CD4-positive, alpha-beta T cell treated with Interferon alpha-2 for 1 hour (primary cell): ENCODE measurements at regions not wholly inside any gene's neighbourhood (a gene's known extent, or its start where the extent isn't known, plus 50 kb on each side); places are given as distances from the start of the nearest gene placed in this dataset.
"Not testable (repeated sequence)": the region's sequence is repeated elsewhere in the genome, so short reads cannot be mapped to it uniquely, and the experiment has no call there.

ENCODE experiments used
- DNase-seq, 2 donors: peaks; one replicate each; pipeline ENCODE4 v3.0.0-alpha.2; 2020 to 2022

DNA sequence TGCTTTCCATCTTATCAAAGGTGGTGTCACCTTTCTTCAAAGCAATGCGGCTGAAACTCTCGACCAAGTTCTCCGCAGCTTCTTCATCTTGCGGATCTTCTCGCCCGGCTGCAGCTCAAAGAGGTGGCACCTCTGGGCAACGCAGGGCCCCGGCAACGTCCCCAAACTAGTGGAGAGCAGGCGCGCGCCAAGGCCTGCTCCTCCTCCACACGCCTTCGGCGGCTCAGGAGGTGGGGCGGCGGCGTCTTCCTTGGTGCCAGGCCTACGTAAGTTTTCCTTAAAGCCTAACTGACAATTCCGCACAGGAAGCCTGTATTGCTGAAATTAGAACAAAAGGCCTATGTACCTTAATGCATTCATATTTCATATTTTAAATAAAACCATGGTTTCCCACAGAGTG, 112.0 kb downstream of the TMX1 start:
- no peak for DNase-seq

DNA sequence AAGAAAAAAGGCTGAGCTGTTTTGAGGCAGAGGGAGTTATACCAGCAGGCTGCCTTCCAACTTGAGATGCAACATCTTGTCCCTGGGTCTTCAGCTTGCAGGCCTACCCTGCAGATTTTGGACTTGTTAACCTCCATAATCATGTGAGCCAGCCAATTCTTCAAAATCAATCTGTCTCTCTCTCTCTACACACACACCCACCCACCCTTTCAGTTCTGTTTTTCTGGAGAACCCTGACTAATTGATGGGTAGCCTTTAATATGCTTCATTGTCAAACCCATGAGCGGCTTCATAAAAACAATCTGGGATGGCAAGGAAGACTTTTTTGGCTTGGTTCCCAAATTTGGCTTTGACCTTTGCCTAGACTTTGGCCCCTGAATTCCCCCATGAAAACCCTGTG, 113.9 kb downstream of the TMX1 start:
- no peak for DNase-seq

DNA sequence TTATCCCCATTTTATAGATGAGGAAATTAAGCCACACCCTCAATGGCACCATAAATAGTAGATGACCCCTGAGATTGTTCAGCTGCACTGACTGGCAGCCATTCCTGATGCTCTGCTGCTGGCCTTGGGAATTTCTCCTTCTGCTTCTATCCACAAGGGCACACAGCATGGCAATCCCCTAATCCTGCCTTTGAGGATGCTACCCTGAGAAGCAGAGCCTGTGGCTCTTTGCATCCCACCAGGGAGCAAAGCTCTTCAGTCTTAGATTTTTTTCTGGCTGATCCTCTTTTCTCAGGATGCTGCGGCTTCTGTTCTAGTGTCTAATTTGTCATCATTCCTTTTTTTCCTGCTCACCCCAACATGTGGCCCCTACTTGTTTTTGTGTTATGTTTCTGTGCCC, 114.8 kb downstream of the TMX1 start:
- no peak for DNase-seq

DNA sequence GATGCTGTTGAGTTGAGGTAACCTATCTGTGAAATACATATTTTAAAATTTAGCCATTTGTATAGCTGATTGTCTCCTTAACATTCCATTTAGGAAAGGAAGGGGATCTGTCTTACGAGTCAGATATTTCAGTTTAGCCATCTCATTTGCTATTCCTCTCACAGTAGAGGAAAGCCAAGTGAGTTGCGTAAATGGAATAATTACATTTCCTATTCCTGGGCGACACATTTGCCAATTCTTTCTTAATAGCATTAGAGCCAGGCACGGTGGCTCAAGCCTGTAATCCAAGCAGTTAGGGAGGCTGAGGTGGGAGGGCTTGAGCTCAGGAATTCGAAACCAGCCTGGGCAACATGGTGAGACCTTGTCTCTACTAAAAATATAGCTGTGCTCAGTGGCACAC, 116.3 kb downstream of the TMX1 start:
- DNase-seq = no peak

DNA sequence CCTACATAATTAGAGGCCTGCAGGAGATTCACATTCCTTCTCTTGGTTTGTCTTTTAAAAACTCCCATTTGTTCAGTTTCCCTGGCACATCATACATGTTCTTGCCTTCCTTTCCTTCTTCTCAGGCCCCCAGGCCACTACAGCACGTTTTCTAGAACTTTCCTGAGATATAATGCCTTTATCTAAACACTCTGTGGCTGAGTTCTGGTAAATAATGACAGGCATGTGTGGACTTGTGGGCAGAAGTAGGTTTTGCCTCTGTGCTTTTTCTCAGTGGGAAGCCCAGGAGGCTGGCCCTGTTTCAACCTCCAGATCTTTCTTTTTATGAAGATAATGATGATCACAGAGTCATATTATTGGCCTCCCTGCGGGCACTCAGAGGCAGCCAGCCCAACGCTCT, 117.2 kb downstream of the TMX1 start:
- DNase-seq = no peak

DNA sequence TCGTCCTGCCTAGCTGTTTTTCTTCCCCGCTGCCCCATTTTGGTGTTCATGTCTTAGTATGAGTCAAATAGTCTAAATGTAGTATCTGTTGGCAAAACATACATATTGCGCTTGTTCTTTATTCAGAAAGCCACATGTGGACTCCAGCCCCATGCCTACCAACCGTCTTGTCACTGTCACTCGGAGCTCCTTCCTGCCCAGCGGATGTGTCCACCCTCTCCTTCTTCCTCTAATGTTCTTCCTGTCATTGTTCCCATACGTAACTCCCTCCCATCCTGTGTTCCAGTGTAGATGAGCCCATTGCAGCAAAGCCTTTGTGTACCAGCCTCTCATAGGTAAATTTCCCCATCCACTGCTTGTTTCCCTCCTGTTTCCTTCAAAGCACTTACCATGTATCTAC, 120.5 kb downstream of the TMX1 start:
- DNase-seq = no peak

DNA sequence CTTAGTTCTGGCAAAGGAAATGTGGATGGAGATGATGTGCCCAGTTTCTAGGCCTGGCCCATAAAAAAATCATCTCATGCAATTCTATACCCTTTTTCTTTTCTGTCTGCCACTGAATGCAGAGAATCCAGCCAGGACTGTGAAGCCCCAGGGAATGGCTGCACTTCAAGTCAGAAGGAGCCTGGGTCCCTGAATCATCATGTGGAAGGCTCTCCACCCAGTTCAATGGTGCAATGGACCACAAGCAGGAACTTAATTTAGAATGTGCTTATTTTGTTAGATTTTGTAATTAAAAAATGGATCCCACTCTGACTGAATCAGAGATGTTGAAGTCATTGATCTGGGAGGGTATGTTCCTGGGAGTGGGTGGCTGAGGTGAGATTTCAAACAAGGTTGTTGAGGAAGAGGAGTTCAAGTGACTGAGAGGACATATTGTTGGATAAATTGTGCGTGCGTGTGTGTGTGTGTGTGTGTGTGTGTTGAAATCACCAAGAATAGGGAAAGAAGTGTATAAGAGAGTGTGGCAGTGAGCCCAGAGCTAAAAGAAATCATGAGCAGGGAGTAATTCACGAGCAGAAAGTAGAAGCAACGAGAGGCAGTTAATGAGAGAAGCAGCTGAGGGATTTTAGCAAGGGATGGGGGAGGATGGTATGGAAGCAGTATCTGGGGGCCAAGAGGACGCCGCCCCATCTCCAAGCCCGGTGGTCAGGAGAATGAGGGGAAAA, 125.4 kb downstream of the TMX1 start:
- DNase-seq = no peak

DNA sequence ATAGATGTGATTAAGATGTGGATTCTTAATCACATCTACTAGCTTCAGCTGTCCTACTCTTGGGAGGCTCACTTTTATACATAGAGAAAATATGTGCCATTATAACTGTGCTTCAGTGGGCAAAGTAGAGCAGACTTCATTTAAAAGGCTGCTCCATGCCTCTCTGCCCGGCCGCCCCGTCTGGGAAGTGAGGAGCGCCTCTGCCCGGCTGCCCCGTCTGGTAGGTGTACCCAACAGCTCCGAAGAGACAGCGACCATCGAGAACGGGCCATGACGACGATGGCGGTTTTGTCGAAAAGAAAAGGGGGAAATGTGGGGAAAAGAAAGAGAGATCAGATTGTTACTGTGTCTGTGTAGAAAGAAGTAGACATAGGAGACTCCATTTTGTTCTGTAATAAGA, 126.4 kb downstream of the TMX1 start:
- not testable (repeated sequence) for DNase-seq

DNA sequence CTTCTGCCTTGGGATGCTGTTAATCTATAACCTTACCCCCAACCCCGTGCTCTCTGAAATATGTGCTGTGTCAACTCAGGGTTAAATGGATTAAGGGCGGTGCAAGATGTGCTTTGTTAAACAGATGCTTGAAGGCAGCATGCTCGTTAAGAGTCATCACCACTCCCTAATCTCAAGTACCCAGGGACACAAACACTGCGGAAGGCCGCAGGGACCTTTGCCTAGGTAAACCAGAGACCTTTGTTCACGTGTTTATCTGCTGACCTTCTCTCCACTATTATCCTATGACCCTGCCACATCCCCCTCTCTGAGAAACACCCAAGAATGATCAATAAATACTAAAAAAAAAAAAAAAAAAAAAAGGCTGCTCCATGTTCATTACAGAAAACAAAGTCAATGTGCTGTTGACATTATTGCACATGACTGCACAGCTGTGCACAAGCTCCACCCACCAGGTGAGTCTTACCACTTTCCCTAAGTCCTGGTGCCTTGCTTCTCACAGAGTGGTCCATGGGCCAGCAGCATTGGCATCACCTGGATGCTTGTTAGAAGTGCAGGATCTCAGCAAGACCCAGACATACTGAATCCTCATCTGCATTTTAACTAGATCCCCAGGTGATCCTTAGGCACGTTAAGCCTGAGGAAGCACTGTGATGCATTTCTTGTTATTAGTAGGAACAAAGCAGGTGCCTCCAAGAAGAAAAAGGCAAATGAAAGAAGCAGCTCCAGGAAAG, 127.0 kb downstream of the TMX1 start:
- DNase-seq = not testable (repeated sequence)

DNA sequence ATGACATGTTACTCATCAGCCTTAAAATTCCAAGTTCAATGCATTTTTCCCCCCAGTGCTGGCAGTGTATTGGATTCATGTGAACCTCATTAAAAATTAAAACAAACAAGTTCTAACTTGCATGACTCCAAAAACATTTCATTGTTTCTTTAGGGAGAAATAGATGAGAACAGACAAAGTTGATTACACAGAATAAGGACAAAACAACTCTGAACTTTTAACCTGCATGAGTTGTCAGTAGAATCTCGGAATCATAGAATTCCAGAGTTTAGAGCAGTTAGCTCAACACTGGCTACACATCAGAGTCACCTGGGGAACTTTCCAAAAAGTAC, 127.5 kb downstream of the TMX1 start:
- no peak for DNase-seq

DNA sequence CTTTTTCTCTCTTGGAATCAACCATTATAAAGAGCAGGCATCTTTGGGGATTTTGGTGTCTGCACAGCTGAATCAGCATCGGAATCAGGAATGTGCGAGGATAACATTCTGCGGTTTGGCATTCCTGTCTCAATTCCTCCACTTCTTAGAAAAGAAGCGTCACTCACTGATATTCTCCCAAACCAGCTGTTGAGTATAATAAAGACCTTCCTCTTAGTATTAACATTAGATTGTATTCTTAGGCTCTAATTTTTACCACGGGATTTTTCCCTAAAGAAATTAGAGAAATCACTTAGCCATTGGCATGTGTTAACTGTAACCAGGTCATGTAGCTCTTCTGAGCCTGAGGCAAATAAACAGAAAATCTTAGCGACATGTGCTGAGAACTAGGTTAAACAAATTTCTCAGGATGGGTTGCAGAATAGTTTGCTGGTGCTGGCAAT, 128.7 kb downstream of the TMX1 start:
- no peak for DNase-seq

DNA sequence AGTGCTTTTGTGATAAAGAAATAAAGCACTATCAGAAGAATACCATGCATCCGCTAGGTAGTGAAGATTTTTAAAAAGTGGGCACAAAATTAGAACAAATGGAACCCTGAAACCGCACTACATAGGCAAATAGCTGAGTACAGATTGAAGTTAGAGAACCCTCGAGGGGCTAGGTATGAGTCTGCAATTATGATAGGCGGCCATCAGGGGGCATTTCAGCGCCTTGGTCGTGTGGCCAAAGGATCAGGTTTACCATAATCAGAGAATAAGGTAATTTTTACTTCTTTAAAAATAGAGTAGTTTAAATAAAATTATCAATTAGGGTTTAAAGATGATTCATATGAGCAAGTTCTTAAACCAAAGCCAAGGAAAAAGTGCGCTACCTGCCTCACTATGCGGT, 129.8 kb downstream of the TMX1 start:
- DNase-seq = peak in 1 of 2 donors; percentile 9

DNA sequence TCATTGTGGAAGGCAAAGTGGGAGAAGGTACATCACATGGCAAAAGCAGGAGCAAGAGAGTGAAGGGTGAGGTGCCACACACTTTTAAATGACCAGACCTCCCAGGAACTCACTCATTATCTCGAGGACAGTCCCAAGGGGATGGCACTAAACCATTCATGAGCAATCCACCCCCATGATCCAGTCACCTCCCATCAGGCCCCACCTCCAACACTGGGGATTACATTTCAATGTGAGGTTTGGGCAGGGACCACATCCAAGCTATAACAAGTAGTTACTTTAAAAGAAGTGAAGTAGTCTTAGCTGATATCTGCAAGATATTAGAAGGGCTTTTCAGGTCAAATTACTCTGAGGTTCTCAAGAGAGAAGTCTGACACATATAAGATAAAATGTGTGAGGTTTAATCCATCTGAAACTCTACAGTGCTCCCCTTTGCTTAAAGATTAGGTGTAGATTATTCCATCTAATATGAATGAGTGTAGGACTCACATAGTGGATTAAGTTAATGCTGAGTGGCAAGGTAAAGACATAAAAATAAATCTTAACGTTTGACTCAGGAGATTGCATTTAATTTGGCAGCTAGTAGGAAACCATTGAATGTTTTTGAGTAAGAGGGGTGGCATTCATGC, 130.8 kb downstream of the TMX1 start:
- DNase-seq = no peak

DNA sequence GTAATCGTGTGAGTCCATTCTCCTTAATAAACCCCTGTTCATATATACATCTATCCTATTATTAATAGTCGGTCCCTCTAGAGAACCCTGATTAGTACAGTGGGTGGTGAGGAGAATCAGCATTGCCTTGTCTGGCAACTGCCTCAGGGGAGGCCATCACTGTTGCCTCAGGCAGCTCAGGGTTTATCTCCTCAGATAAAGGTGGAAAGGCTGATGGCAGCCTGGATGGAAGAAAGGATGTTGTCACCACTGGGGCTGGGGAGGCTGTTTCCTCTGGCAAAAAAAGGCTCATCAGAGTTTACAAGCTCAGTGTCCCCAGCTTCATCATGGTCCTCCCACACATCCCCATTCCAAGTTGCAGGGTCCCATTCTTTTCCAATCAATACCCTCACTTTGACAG, 137.1 kb downstream of the TMX1 start:
- not testable (repeated sequence) for DNase-seq

DNA sequence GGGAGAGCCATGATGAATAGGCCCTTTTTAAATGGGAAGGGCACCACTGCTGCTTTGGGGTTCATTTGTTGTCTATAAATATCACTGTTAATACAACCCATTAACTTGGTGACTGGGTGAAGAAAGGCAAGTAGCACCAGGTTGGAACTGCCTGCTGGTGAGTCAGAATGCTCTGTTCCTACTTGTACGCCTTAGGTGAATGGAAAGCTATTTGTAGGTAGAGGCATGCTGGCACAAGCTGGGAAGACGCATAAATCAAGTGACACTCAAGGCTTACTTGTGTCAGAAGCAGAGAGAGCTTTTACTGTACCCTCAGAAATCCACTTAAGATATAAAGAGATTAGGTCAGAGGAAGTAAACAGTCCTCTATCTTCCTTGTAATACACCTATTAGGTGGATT, 142.5 kb downstream of the TMX1 start:
- no peak for DNase-seq

DNA sequence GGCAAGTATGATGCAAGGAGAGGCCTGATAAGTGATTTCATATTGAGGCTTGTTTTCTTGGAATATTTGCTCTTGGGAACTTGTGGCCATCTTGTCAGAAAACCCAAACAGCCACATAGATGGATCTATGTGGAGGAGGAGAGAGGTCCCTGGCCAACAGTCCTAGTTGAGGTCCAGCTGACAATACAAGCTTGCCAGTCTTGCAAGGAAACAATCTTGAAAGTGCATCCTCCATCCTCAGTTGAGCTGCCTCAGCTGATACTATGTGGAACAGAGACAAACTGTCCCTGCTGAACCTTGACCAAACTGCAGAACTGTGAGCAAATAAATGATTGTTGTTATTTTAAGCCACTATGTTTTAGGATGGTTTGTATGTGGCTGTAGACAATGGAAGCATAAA, 146.4 kb downstream of the TMX1 start:
- DNase-seq = no peak

DNA sequence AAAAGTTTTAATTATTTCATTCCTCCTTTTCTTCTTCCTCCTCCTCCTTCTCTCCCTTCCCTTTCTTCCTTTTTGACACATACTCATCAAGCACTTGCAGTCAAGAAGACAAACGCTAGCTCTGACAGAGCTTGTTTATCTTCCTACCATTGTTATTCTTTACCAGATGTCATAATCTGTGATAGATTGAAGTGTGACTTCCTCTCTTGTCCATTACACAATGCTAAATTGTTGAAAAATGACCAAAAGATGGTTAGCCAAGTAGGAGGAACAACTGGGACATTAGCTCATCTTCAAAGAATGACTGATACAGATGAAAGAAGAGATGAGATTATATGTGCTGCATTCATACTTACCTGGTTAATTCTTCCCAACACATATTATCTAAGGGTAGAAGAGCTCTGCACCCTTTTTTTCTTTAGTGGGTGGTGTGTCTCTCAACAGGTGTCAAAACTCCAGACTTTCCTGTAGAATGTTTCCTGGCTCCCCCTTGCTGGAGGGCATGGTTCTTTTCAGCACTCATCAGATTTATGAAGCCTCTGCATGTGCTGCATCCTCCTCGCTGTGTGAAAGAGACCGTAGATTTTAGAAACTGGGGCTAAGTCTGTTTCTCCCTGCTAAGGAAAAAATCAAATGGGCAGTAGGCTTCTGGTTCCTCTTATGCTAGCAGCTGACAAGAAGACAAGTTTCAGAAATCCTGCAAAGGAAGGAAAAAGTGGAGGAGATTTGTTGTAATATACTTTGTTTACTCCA, 147.1 kb downstream of the TMX1 start:
- DNase-seq = no peak

DNA sequence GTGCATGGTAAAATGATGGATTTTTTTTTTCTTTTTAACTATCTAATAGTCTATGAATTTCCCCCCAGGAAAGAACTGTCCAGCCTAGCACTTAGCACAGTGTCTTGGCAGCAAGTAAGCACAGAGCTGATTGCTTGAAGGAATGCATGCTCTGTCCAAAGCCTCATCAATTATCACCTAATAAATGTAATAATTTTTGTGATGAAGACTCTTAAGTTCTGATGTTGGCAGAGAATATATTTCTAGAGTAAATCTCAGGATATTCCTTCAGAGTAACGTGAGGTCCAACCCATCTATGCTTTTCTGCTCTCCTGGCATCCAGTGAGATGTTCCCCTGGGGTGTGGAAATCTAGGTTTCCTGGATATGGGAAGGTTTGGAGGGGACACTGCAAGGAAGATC, 152.4 kb downstream of the TMX1 start:
- no peak for DNase-seq

DNA sequence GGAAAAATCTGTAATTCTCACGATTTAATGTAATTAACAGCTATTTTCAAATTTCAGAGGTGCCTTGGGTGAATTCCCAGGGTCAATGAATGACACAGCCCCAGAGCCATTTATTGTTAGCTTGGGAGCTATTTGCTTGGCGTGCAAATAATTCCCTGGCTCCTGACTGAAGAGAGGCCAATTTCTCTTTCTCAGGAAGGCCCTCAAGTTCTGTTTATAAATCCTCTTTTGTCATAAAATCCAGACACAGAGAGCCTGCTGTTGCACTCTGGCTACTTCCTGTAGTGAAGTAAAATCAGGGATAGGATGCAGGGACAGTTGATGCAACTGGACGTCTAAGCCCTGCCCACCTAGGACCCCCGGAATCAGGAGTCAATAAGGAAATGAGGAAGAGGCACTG, 154.3 kb downstream of the TMX1 start:
- no peak for DNase-seq

DNA sequence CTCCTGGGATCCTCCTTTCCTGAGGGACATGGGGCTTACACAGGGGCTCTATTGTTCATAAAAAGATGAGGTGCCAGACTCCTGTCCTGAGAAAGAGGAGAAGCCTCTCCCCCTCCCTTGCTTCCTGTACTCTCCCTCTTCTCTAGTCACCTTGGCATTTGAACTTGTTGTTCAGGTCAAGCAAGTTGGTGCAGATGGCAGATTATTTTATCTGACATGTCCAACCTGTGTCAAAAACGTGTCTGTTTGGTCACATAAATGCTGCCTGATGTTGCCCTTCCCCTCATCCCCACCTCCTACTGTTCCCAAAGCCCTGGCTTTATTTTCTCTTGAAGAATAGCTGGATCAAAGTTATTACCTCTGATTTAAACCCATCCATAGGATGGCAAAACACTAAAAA, 154.8 kb downstream of the TMX1 start:
- no peak for DNase-seq

DNA sequence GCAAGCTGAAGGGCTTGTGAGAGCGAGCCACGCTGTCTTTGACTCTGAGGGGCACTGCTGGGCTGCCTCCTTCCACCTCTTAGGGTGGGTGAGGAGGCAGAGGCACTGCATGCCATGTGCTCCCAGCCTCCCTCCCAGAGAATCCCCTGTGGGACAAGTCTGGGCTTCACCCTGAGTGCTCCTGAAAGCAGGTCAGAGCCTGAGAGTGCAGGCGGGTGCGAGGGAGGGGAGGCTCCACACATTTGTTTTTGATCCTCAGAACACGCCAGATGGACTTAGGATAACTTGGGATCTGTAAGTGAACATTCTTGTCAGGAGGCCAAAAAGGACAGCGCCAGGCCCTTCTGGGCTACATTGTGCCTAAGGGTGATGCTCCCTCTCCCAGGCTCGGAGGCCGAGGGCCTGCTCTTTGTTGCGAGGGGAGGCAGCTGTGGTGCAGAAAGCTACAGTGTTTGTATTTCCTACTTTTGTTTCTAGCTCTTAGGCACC, 155.4 kb downstream of the TMX1 start:
- DNase-seq = no peak

DNA sequence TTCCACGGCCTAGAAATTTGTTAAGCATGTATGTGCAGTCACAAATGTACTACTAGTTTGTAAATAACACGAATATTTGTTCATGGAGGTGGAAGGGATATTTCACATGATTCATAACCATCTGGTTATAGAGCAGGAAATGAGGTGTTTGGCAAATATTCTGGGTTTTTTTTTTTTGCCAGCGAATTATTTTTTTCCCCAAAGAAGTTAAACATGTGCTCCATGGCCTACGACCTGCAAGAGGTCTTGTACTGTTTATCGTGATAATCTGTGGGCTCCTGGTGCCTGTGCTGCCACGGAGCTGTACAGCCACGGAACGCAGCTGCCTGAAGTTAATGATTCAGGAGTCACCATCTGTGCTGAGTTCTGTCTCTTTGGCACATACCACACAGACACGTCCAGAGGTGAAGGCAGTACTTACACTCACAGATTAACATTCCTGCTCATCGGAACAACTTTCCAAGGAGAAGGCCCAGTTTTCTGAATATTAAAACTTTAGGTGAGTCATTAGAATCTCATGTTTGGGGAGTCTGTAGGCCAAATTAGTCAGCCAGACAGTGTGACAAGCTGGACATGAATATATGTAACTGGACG, 156.3 kb downstream of the TMX1 start:
- DNase-seq = no peak

DNA sequence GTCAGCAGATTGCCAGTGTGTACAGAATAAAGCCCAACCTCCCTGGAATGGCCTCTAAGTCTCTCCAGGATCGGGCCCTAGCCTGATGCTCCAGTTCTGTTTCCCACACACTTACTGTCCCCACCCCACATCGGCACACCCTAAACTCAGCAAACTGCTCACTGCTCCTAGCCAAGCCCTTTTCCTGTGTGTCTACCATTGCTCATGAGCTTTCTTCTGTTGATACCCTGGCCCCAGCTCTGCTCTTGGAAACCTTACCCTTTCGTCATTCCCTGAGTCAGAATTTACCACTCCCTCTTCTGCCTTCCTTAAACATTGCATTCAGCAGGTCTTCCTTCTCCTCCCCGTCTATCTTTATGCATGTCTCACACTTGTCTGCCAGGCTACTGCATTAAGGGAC, 158.9 kb downstream of the TMX1 start:
- no peak for DNase-seq
